Right lobe of liver (tissue), 6 donors: ENCODE measurements at regions not wholly inside any gene's neighbourhood (a gene's known extent, or its start where the extent isn't known, plus 50 kb on each side); places are given as distances from the start of the nearest gene placed in this dataset.
A peak's percentile ranks its signal among the peaks of the same experiment; 100 is the strongest.

ENCODE experiments used
- ATAC-seq, 4 donors: fragments of 200-7000 bp; cut with Tn5 transposase; one replicate each; pipeline ENCODE4 v1.9.1; 2020; ENCODE audit warnings: mild to moderate bottlenecking in 4 of 4, moderate library complexity in 4 of 4
- DNase-seq, 3 donors: peaks; one replicate each; pipeline ENCODE4 v3.0.0-alpha.2; 2020
- H3K27ac ChIP-seq, 3 donors: fragments of 200-600 bp; one replicate each; pipeline ENCODE4 v1.8.0; 2022
- H3K27me3 ChIP-seq, 2 donors: fragments of 200-600 bp; one replicate each; pipeline ENCODE4 v1.8.0; 2022
- H3K36me3 ChIP-seq, 4 donors: fragments of 200-600 bp; sonication (generic) in 1 of 4; one replicate each; pipeline versions ENCODE4 v1.5.1 to v1.8.0; 2017 to 2022; ENCODE audit warnings: control low read depth in 1 of 4
- H3K4me1 ChIP-seq, 4 donors: fragments of 200-600 bp; sonication (generic) in 1 of 4; one replicate each; pipeline versions ENCODE4 v1.5.1 to v1.8.0; 2017 to 2022; ENCODE audit warnings: control low read depth in 1 of 4
- H3K4me3 ChIP-seq, 3 donors: fragments of 200-600 bp; one replicate each; pipeline ENCODE4 v1.8.0; 2022
- H3K9me3 ChIP-seq, 4 donors: fragments of 200-600 bp; sonication (generic) in 1 of 4; one replicate each; pipeline versions ENCODE4 v1.5.1 to v1.8.0; 2017 to 2022; ENCODE audit warnings: control low read depth in 1 of 4
- POLR2A ChIP-seq: fragments of 450-650 bp; IDR thresholded peaks from one replicate; pipeline ENCODE4 v1.6.1; 2017; ENCODE audit warnings: antibody characterized with exemption, mild to moderate bottlenecking
- WGBS: methylation state at CpG from one replicate; pipeline ENCODE4 v1.1.6; 2018; ENCODE audit warnings: low coverage, low lambda C conversion rate; ENCODE audit not compliant: insufficient coverage; ENCODE audit errors: missing lambda C conversion rate; 5-methylcytosine and 5-hydroxymethylcytosine counted together
- intact Hi-C, 2 donors: fragments of 100-400 bp; cut with DNase I; formaldehyde crosslinking; loops; one replicate each; pipeline versions ENCODE4 v1.11.2 to v1.14.1; 2022
- TF ChIP-seq, protein P1 (sequence below), 4 donors: fragments of 200-600 bp in 3 of 4; fragments of 450-650 bp in 1 of 4; IDR thresholded peaks; one replicate each; pipeline versions ENCODE4 v1.5.1 to v1.8.0; 2016 to 2022; ENCODE audit warnings: antibody characterized with exemption in 4 of 4, mild to moderate bottlenecking in 2 of 4
- donor health status: DM: no; HTN: yes; CAD: no.
- donor health status: DM: no; HTN: no; CAD: no.
- donor health status: DM: no; HTN: no; CAD: no.
- donor health status: DM: no; HTN: yes; CAD: no.
- donor health status: DM: no; HTN: yes; CAD: no.

DNA sequence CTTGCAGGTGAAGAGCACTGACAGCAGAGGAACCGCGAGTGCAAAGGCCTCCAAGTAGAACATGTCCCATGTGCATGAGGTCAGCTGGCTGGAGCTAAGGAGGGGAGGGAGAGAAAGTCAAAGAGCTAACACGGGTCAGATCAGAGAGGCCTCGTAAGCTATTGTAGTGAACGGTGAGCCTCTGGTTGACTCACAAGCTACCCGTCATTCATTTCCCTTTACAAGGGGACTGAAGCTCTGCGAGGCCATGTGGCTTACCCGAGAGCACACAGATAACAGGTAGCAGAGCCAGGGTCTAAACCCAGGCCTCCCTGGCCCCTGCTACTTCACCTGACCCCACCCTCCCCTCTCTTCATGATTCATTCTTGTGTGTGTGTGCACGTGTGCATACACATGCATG is 152.7 kb upstream of the ADRA1B start:
- WGBS: 70% methylated on average over 5 of the region's 9 CpGs
- Histone ChIP-seq H3K9me3 (no peaks in the 10 kb centered on the region), H3K27ac (no peak overlapping the region), H3K4me1 (no peaks in the 10 kb centered on the region), H3K4me3 (no peak overlapping the region), H3K27me3 (no peaks in the 10 kb centered on the region), H3K36me3 (no peaks in the 10 kb centered on the region)
- no peak for TF ChIP-seq POLR2A
- TF ChIP-seq, protein P1, sequence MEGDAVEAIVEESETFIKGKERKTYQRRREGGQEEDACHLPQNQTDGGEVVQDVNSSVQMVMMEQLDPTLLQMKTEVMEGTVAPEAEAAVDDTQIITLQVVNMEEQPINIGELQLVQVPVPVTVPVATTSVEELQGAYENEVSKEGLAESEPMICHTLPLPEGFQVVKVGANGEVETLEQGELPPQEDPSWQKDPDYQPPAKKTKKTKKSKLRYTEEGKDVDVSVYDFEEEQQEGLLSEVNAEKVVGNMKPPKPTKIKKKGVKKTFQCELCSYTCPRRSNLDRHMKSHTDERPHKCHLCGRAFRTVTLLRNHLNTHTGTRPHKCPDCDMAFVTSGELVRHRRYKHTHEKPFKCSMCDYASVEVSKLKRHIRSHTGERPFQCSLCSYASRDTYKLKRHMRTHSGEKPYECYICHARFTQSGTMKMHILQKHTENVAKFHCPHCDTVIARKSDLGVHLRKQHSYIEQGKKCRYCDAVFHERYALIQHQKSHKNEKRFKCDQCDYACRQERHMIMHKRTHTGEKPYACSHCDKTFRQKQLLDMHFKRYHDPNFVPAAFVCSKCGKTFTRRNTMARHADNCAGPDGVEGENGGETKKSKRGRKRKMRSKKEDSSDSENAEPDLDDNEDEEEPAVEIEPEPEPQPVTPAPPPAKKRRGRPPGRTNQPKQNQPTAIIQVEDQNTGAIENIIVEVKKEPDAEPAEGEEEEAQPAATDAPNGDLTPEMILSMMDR (IDR thresholded peaks at IDR 0.05): no peak
- DNase-seq (no peak), ATAC-seq (peak in 1 of 4 donors; percentile 11)
- intact Hi-C loops: no loop called here

DNA sequence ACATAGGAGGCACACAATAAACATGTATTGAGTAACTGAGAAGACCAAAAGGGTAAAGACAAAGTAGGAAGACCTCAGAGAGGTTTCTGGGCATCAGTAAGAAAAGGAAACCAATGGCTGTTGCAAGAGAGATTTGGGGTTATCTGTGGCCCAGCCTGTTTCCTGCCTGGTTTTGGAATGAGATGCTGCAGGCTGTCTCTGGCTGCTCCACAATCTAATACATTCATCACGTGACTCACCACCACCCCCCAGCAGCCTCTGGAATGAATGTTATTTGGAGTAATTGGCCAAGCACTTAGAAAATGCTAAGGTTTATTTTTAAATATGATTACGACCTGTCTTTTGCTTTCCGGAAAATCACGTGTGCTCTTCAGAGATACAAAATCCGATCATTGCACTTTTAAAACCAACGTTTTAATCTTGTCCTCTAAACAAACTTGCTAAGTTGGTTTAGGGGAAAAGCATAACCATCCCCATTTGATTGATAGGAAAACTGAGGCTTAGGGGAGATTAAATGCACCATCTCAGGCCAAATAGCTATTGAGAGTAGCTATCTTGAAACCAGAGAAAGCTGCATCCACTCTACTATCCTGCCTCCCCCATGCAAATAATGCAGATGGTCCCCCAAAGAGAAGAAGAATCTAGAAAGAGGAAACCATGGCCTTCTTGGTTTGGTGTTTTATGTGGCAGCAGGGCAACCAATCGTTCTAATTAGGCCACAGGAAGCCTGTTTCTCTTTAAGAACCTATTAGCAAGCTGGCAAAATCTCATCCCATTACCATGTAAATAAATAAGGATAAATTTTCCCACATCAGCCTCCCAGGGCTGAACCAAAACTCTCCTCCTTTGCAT is 151.8 kb upstream of the ADRA1B start:
- no peak for TF ChIP-seq POLR2A
- TF ChIP-seq, protein P1 (IDR thresholded peaks at IDR 0.05): no peak
- intact Hi-C loops: no loop called here
- ATAC-seq (peak; percentile 45 to 59 (median 55)), DNase-seq (no peak)
- Histone ChIP-seq H3K4me1 (no peaks in the 10 kb centered on the region), H3K27ac (peak overlapping the region in 1 of 3 donors; percentile 10), H3K4me3 (no peak overlapping the region), H3K27me3 (no peaks in the 10 kb centered on the region), H3K9me3 (no peaks in the 10 kb centered on the region), H3K36me3 (no peaks in the 10 kb centered on the region)
- WGBS: 23% methylated on average over 7 of the region's 7 CpGs

DNA sequence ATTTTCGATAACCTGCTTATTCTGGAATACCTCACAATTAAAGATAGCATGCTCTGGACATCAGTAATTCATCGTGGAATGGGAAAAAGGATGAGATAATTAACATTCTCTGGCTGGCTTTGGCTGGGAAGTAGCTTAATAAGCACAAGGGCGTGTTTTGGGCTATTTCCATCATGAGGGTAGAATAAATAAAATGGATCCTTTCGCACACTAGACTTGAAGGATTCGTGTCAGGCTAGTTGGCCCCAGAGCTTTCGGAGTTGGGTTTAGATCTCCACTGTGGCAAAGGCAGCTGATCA is 151.2 kb upstream of the ADRA1B start:
- no peaks in the 10 kb centered on the region for H3K9me3 ChIP-seq
- ATAC-seq (no peak), DNase-seq (no peak)
- no peaks in the 10 kb centered on the region for H3K36me3 ChIP-seq
- WGBS: 47% methylated on average over 6 of the region's 6 CpGs
- H3K27me3 ChIP-seq: no peaks in the 10 kb centered on the region
- no peak overlapping the region for H3K27ac ChIP-seq
- TF ChIP-seq POLR2A: no peak
- no peak overlapping the region for H3K4me3 ChIP-seq
- no peaks in the 10 kb centered on the region for H3K4me1 ChIP-seq
- intact Hi-C loops: no loop called here

DNA sequence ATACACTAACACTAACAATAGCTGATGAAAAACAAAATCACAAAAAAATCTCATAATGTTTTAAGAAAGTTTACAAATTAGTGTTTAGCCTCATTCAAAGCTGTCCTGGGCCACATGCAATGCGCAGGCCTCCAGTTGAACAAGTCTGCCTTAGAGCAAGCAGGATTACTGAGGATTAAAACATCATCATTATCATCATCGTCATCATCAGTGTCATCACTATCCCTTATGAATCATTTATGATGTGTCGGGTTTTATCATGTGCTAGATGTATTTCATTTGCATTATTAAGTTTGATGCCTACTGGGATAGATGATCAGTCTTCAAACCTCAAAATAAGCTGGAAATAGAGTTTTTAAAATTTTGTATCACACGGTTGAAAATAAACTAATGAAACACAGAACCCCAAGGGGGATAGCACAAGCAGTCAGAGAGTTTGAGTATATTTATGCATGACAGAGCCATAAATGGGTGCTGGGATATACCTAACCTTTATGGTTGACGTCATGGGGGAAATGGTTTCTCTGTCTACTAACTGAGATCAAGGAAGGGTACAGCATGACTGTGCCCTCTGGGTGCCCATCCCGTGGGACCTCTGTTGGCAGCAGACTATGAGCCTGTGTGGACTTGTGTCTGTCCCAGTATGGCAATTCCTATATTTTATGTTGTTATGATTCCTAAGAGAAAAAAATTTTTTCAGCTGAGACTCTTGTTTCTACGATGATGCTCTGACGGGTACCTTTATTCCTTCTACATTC is 150.3 kb upstream of the ADRA1B start:
- ATAC-seq (no peak), DNase-seq (no peak)
- Histone ChIP-seq H3K4me3 (no peak overlapping the region), H3K27ac (no peak overlapping the region), H3K9me3 (no peaks in the 10 kb centered on the region), H3K4me1 (no peaks in the 10 kb centered on the region), H3K36me3 (no peaks in the 10 kb centered on the region), H3K27me3 (no peaks in the 10 kb centered on the region)
- intact Hi-C loops: no loop called here
- WGBS: 66% methylated on average over 8 of the region's 8 CpGs
- TF ChIP-seq POLR2A: no peak
- TF ChIP-seq, protein P1 (IDR thresholded peaks at IDR 0.05): no peak

DNA sequence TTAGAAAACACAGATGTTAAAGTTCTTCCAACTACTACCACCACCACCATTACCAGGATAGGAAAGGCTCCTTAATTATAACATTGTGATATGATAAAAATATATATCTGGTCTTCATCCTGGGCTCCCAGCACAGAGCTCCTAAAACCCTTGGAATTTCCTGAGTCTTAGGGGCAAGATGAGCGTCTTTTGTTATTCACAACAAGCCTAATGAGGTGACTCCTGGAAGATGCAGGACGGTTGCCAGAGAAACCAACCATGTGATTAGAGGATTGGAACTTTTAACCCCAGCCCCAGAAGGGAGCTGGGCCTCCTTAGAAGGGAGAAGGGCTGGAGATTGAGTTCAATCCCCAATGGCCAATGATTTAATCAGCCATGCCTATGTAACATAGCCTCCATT is 148.0 kb upstream of the ADRA1B start:
- Histone ChIP-seq H3K4me3 (no peak overlapping the region), H3K36me3 (no peaks in the 10 kb centered on the region), H3K4me1 (no peaks in the 10 kb centered on the region), H3K27ac (no peak overlapping the region), H3K9me3 (no peaks in the 10 kb centered on the region), H3K27me3 (no peaks in the 10 kb centered on the region)
- no peak for TF ChIP-seq POLR2A
- TF ChIP-seq, protein P1 (IDR thresholded peaks at IDR 0.05): no peak
- DNase-seq (no peak), ATAC-seq (no peak)
- intact Hi-C loops: no loop called here
- 40% methylated on average over 2 of the region's 2 CpGs for WGBS
